Hepatocyte (in vitro differentiated cells): ENCODE measurements at regions not wholly inside any gene's neighbourhood (a gene's known extent, or its start where the extent isn't known, plus 50 kb on each side); places are given as distances from the start of the nearest gene placed in this dataset.

Experiments used
- EZH2 ChIP-seq: fragments of 200-600 bp; sonication (generic); IDR thresholded peaks from 2 replicates; pipeline ENCODE4 v1.6.1; 2016; ENCODE audit warnings: antibody characterized with exemption, mild to moderate bottlenecking, borderline replicate concordance
- TF ChIP-seq, protein P1 (sequence below): fragments of 200-600 bp; sonication (generic); IDR thresholded peaks from 2 replicates; pipeline ENCODE4 v1.5.1; 2016; ENCODE audit warnings: antibody characterized with exemption, mild to moderate bottlenecking; ENCODE audit not compliant: poor library complexity

DNA sequence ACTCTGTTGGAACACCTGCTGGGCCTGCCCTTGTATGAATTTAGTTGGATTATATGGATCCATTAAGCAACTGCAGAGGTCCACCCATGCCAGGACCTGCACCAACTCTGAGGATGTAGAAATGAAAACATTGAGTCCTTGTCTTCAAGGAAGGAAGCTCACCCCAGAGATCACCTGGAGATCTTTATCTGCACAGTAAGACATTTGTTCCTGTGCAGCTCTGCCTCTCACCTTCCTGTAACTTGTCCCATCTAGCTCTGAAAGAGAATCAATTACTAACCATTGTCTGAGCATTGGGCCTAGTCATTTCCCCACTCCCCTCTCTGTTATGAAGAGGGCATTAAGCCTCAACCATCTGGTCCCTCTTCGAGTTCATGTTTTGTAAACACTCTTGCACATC lies 105.2 kb upstream of the YWHAQ start:
- TF ChIP-seq, protein P1, sequence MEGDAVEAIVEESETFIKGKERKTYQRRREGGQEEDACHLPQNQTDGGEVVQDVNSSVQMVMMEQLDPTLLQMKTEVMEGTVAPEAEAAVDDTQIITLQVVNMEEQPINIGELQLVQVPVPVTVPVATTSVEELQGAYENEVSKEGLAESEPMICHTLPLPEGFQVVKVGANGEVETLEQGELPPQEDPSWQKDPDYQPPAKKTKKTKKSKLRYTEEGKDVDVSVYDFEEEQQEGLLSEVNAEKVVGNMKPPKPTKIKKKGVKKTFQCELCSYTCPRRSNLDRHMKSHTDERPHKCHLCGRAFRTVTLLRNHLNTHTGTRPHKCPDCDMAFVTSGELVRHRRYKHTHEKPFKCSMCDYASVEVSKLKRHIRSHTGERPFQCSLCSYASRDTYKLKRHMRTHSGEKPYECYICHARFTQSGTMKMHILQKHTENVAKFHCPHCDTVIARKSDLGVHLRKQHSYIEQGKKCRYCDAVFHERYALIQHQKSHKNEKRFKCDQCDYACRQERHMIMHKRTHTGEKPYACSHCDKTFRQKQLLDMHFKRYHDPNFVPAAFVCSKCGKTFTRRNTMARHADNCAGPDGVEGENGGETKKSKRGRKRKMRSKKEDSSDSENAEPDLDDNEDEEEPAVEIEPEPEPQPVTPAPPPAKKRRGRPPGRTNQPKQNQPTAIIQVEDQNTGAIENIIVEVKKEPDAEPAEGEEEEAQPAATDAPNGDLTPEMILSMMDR: no peak
- no peak for TF ChIP-seq EZH2
